ENCODE measurements at regions not wholly inside any gene's neighbourhood (a gene's known extent, or its start where the extent isn't known, plus 50 kb on each side); places are given as distances from the start of the nearest gene placed in this dataset.

- DNase-seq (ENCODE audit: low read depth): no peak
These were observed 65.9 kb upstream of the TIAM1 start for GRCh38 chr21:31409831-31410487.

- no peak for DNase-seq (ENCODE audit: low read depth)
These were observed 64.4 kb upstream of the TIAM1 start for GRCh38 chr21:31408301-31409088.

- DNase-seq (ENCODE audit: low read depth): no peak
These were observed 62.4 kb upstream of the TIAM1 start for GRCh38 chr21:31406510-31406909.

- DNase-seq (ENCODE audit: low read depth): no peak
These were observed 61.5 kb upstream of the TIAM1 start for GRCh38 chr21:31405604-31406003.

GRCh38 chr21:31403596-31404333 lies 59.7 kb upstream of the TIAM1 start:
- DNase-seq (ENCODE audit: low read depth): no peak

GRCh38 chr21:31399591-31399990 lies 55.5 kb upstream of the TIAM1 start:
- no peak for DNase-seq (ENCODE audit: low read depth)

GRCh38 chr21:31398574-31398973 lies 54.5 kb upstream of the TIAM1 start:
- DNase-seq (ENCODE audit: low read depth): no peak

GRCh38 chr21:31397939-31398338 lies 53.9 kb upstream of the TIAM1 start:
- no peak for DNase-seq (ENCODE audit: low read depth)

GRCh38 chr21:31397515-31397926 lies 53.5 kb upstream of the TIAM1 start:
- DNase-seq (ENCODE audit: low read depth): no peak

GRCh38 chr21:31397030-31397429 lies 53.0 kb upstream of the TIAM1 start:
- no peak for DNase-seq (ENCODE audit: low read depth)

GRCh38 chr21:31396399-31396798 lies 52.3 kb upstream of the TIAM1 start:
- no peak for DNase-seq (ENCODE audit: low read depth)

GRCh38 chr21:31395791-31396190 lies 51.7 kb upstream of the TIAM1 start:
- DNase-seq (ENCODE audit: low read depth): no peak

- DNase-seq (ENCODE audit: low read depth): no peak
These were observed 51.2 kb upstream of the TIAM1 start for GRCh38 chr21:31395268-31395667.

- no peak for DNase-seq (ENCODE audit: low read depth)
These were observed 50.2 kb upstream of the TIAM1 start for GRCh38 chr21:31394309-31394708.
